ENCODE measurements at regions not wholly inside any gene's neighbourhood (a gene's known extent, or its start where the extent isn't known, plus 50 kb on each side); places are given as distances from the start of the nearest gene placed in this dataset.
"Not testable (repeated sequence)": the region's sequence is repeated elsewhere in the genome, so short reads cannot be mapped to it uniquely, and the experiment has no call there.

DNA sequence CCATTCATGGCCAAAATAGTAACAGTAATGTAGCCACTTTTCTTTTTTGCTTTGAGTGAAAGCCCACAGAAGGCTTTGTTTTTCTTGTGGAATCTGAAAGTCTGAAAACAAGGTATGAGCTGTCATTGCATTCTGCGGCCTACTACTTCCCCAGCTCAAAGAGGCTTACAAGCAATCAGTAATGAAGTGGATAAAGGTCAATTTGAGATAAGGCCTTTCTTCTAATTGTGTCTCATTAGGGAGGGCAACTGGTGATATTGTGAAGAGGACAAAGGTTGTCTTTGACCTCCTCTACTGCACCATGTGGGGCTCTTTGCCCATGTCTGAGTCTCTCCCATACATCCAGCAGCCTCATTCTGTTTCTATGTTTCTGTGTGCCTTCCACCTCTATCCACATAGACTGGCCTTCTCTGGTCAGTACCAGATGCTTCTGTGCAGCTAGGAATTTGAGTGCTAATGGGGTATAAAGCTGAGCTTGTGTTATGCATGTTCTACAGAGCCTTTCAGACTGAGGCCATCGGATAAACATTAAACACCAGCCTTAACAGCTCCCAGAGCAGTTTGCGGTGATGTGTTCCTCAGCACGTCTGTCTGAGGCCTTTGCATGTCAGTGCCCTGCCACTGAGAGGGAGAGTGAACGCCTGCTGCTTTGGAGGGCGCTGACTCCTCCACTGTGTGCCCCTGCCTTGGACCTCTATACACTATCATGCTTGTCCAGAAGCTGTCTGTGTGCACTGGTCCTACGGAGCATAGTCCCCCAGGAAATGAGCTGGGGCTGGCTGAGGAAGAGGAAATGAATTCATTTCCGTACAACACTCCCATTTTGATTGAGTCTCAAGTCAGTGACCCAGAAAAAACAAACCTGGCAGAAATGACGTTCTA is 80.2 kb downstream of the SH2D1A start:
- DNase-seq (ENCODE audit: low read depth): no peak

GRCh38 chrX:124433186-124433585 is 86.8 kb downstream of the SH2D1A start:
- DNase-seq (ENCODE audit: low read depth): no peak

DNA sequence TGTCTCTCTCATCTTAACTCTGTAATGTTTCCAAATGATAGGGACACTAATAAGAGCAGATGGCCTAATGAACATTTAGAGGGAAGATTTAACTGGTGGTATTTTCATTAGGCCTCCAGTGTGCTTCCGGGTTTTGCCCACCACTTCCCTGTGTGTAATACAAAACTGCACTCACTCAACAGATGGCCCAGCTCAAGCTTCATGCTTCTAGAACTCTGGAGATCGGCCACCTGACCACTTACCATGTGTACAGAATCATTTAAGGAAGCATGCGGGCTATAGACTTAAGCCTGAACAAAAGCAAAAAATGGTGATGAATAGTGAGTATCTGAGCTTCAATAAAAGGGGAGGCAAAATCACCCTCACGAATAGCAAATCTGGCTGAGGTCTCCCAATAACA is 89.3 kb downstream of the SH2D1A start:
- DNase-seq (ENCODE audit: low read depth): no peak

- DNase-seq (ENCODE audit: low read depth): no peak
These were observed 94.3 kb downstream of the SH2D1A start for GRCh38 chrX:124440695-124441094.

DNA sequence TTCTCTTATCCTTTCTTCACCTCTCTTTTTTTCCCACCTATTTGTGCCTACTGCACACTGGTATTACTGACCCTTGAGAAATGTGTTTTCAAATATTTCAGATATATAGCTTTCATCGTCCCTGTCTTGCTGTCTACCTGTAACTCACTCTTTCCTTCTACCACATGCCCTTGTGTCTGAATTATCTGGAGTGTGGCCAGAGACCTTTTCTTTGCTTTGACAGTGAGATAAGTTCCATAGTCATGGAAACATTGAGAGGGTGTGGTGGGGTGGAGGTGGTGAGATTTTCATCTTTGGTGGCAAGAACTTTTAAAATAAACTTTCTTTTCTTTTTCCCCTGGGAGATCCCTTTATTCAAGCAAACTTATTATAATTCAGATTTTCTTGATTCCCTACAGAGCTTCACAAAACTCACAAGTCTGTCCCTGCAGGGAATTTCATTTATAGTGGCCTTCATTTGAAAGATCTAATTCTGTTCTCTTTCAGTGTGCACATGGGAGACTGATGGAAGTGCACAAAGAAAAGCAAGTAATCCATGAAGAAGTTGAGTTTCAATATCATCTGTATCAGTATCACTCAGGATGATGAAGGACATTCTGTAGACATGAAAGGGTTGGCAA is 95.7 kb downstream of the SH2D1A start:
- no peak for DNase-seq (ENCODE audit: low read depth)

DNA sequence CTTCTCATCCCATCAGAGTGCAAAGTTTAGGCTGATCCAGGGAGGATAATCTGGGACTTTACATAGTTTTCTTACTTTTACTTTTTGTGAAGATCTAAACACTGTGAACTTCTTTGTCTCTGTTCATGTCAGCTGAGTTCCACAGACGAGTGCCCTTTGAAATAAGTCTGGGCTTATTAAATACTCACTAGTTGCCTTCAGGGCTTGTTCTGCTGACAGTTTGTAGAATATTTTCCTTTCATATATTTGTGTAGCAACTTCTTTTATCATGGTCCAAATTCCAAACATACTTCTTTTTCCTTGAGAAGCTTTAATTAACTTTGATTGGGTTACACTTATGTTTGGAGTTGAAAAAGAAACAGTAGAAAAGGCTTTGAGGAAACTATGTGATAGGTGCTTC is 109.6 kb downstream of the SH2D1A start:
- DNase-seq (ENCODE audit: low read depth): no peak

- not testable (repeated sequence) for DNase-seq (ENCODE audit: low read depth)
These were observed 113.5 kb downstream of the SH2D1A start for GRCh38 chrX:124459851-124460250.

DNA sequence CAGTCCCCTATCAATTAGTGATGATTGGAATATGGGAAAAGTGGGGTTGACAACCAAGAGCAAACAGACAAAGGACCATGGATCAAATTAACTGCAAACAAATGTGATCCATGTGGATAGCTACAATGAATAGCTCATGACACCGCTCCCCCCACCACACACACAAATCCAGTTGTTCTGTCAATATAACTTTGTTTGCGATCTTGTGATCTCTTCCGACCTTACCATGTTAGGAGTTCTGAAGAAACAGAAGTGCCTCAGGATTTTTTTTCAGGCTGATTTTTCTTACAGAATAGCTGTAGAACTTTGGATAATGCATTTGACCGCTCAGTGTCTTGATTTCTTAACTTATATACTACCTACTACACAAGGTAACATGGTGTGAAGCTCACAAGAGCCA is 116.6 kb downstream of the SH2D1A start:
- DNase-seq (ENCODE audit: low read depth): no peak

- DNase-seq (ENCODE audit: low read depth): no peak
These were observed 120.8 kb downstream of the SH2D1A start for GRCh38 chrX:124467202-124467601.

DNA sequence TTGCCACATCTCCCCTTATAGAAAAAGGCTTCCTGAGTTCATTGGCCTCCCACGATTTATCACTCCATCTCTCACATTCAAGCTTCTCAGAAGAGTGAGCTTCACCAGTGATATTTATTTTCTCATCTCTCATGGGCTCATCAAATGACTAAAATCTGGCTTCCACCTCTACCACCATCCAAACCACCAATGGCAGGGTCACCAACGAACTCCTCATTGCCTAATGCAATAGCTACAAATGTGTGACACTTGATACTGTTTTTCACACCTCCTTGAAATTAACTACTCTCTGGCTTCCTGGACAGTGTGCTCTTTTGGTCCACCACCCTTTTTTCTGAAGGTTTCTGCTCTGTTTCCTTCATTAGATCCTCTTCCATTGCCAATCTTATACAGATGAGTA is 129.0 kb downstream of the SH2D1A start:
- no peak for DNase-seq (ENCODE audit: low read depth)

DNA sequence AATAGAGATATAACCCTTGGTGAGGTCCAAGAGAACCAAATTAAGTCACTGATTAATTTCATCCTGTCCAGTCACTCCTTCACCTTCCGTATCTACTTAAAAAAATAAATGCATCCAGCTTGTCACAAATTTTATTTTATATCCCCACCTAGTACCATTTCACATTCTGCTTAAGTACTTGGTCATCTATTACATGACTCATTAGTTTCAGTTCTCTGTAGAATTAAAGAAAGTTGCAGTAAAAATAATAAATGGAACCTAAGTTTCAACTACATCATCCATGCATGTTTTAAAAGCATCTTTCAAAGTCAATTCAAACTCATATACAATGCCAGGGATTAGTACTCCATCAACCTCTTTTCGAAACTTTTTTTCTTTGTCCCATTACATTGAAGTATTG is 130.2 kb downstream of the SH2D1A start:
- DNase-seq (ENCODE audit: low read depth): no peak

DNA sequence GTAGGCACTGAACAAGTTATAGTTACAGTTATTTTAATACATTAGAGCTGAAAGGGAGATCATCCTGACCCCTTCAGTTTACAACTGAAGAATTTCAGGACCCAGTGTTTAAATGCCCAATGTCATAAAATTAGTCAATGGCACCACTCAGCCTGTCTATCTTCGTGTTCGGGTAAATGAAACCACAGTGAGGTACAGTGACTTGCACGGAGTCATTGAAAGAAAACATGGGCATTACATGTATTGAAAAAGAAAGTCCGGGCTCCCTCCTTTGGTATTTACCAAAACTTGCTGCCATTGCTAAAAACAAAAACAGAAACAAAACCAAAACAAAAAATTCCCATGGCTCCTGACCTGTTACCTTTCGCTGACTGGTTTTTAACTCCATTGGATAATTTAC is 131.7 kb downstream of the SH2D1A start:
- DNase-seq (ENCODE audit: low read depth): no peak

- no peak for DNase-seq (ENCODE audit: low read depth)
These were observed 142.2 kb downstream of the SH2D1A start for GRCh38 chrX:124488412-124489161.

GRCh38 chrX:124493984-124494383 is 147.6 kb downstream of the SH2D1A start:
- DNase-seq (ENCODE audit: low read depth): no peak

GRCh38 chrX:124497386-124497785 is 151.0 kb downstream of the SH2D1A start:
- DNase-seq (ENCODE audit: low read depth): no peak

- no peak for DNase-seq (ENCODE audit: low read depth)
These were observed 155.2 kb downstream of the SH2D1A start for GRCh38 chrX:124501586-124501985.

- DNase-seq (ENCODE audit: low read depth): no peak
These were observed 155.8 kb downstream of the SH2D1A start for GRCh38 chrX:124502166-124502565.

GRCh38 chrX:124502599-124502998 is 156.2 kb downstream of the SH2D1A start:
- no peak for DNase-seq (ENCODE audit: low read depth)

DNA sequence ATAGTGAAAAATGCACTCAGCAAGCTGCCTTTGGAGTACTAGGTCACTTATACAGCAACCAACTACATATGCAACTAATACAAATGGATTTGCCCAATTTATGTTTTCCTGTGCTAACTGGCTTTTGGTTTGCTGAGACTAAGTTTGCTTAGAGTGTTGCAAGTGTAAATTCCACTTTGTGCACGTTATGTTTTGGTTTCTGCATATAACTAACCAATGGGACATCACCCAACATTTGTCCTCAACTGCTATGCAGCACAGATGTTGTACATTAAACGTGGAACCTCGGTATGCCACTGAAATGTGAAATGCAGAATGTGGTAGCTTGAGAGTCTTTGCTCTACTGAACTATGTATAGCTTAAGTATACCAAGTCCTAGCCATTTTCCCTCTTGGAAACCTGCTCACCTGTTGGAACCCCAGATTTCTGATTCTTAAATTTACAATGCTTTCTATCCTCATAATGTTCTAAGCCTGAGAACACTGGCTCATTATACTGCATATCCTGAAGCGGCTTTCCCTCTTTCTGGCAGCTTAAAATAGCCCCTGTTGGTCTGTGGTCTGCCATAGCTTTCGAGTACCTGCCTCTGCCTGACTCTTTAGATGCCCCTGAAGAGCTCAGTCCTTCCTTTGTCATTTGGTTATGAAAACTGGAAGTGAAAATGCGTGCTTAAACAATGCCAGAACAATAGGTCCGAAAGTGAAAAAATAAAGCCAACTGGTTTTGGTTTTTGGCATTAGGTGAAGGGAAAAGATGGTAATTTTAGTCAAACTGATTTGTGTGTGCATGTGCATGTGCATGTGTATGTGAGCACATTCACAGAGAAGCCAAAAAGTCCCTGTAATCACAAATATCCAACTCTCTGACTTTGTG is 158.0 kb downstream of the SH2D1A start:
- DNase-seq (ENCODE audit: low read depth): no peak

- DNase-seq (ENCODE audit: low read depth): no peak
These were observed 159.7 kb downstream of the SH2D1A start for GRCh38 chrX:124506066-124506465.

DNA sequence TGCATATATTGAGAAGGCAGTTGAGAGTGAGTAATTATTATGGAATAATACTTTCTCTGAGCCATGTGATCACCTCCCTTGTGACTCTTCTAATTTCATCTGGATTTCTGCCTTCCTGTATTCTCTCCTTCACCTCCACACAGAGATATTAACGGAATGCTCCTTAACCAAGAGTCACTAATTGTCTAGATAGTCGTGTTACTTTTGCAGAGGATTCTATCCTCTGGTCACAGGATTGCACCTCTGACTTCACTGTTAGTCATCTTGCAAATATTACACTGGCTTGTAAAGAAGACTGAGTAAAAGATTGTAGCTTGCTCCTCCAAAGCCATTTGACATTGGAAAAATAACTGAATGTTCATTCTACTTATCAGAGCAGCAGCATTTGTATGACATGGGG is 160.9 kb downstream of the SH2D1A start:
- no peak for DNase-seq (ENCODE audit: low read depth)

GRCh38 chrX:124518885-124519284 is 172.5 kb downstream of the SH2D1A start:
- DNase-seq (ENCODE audit: low read depth): no peak
